ENCODE measurements at regions not wholly inside any gene's neighbourhood (a gene's known extent, or its start where the extent isn't known, plus 50 kb on each side); places are given as distances from the start of the nearest gene placed in this dataset.

DNA sequence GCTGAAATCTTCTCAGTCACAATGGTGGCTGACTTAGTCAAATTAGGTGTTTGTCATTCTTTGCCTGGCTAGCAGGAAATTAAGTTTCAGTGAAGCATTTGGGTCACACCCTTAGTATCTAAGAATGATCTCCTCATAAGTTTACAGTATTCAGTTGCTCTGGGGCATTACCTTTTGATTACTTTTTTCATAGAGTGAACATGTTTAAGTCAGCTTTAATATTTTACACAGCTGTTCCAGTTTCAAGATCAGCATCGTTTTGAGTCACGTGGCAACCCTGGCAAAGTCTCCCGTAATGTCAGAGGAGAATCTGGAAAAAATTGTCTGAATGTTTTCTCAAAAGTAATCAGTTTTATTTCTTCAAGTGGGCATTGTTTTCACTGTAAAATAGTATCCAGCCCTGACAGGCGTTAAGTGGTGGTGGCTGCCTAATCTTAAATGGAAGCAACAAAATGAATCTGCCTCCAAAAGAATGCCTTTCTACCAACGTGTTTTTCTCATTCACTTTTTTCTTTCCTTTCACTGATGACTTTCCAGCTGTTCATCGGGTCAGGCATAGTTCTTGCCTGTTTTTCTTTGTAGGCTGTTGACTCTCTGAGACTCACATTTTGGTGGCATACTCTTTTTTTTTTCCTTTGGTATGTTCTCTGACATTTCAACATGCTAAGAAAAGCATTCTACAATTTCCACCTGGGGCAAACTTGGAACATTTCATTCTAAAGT, 319.6 kb upstream of the TCF4 start:
- no peaks in the 10 kb centered on the region for H3K9me2 ChIP-seq (ENCODE audit: low read depth, low read length)
- no peak overlapping the region for H3K4me3 ChIP-seq (ENCODE audit: low read depth, low read length, poor library complexity, severe bottlenecking)
- no peaks in the 10 kb centered on the region for H3K36me3 ChIP-seq (ENCODE audit: insufficient read depth, low read length)
- H2AFZ ChIP-seq (ENCODE audit: low read length) = no peak overlapping the region
- no peak overlapping the region for H3K9ac ChIP-seq (ENCODE audit: low read length)
- H3K27ac ChIP-seq (ENCODE audit: low read depth, low read length, poor library complexity, severe bottlenecking) = no peak overlapping the region
- no peaks in the 10 kb centered on the region for H3K4me1 ChIP-seq (ENCODE audit: insufficient read depth, low read length, severe bottlenecking)
- no peaks in the 10 kb centered on the region for H4K20me1 ChIP-seq (ENCODE audit: insufficient read depth, low read length)
- no peak overlapping the region for H3K4me2 ChIP-seq (ENCODE audit: low read length)
- H3K27me3 ChIP-seq (ENCODE audit: insufficient read depth, low read length) = peaks cover 4% of the 10 kb centered on the region; the same call in 1 of the 2 replicates
- no peaks in the 10 kb centered on the region for H3F3A ChIP-seq (ENCODE audit: insufficient read depth, low read length)
- no peak for TF ChIP-seq EZH2 (IDR thresholded peaks at IDR 0.05; ENCODE audit: borderline replicate concordance, low read length)
- TF ChIP-seq, protein P1, sequence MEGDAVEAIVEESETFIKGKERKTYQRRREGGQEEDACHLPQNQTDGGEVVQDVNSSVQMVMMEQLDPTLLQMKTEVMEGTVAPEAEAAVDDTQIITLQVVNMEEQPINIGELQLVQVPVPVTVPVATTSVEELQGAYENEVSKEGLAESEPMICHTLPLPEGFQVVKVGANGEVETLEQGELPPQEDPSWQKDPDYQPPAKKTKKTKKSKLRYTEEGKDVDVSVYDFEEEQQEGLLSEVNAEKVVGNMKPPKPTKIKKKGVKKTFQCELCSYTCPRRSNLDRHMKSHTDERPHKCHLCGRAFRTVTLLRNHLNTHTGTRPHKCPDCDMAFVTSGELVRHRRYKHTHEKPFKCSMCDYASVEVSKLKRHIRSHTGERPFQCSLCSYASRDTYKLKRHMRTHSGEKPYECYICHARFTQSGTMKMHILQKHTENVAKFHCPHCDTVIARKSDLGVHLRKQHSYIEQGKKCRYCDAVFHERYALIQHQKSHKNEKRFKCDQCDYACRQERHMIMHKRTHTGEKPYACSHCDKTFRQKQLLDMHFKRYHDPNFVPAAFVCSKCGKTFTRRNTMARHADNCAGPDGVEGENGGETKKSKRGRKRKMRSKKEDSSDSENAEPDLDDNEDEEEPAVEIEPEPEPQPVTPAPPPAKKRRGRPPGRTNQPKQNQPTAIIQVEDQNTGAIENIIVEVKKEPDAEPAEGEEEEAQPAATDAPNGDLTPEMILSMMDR (IDR thresholded peaks at IDR 0.05; ENCODE audit: low read length) = no peak
- H3K79me2 ChIP-seq (ENCODE audit: insufficient read depth, low read length) = no peaks in the 10 kb centered on the region
- H3K9me3 ChIP-seq (ENCODE audit: low read length) = no peaks in the 10 kb centered on the region

DNA sequence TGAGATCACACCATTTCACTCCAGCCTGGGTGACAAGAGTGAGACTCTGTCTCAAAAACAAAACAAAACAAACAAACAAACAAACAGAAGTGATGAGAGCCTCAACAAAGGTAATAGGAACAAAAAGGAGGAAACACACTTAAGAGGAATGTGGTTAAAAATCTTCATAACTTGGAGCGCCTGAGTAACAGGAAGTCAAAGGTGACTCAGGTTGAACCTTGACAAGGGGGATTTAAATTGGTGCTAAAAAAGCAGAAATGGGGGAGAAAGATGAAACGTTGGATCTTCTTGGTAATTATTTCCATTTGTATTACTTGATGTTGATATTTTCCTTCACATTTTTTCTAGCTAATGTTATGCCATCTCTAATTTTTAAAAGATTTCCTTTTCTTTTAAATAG, 318.5 kb upstream of the TCF4 start:
- Histone ChIP-seq H3K79me2 (ENCODE audit: insufficient read depth, low read length) (no peaks in the 10 kb centered on the region), H3F3A (ENCODE audit: insufficient read depth, low read length) (no peaks in the 10 kb centered on the region), H3K9me3 (ENCODE audit: low read length) (no peaks in the 10 kb centered on the region), H2AFZ (ENCODE audit: low read length) (no peak overlapping the region), H3K9ac (ENCODE audit: low read length) (no peak overlapping the region), H3K4me1 (ENCODE audit: insufficient read depth, low read length, severe bottlenecking) (no peaks in the 10 kb centered on the region), H4K20me1 (ENCODE audit: insufficient read depth, low read length) (no peaks in the 10 kb centered on the region), H3K36me3 (ENCODE audit: insufficient read depth, low read length) (no peaks in the 10 kb centered on the region), H3K9me2 (ENCODE audit: low read depth, low read length) (no peaks in the 10 kb centered on the region), H3K27ac (ENCODE audit: low read depth, low read length, poor library complexity, severe bottlenecking) (no peak overlapping the region), H3K4me3 (ENCODE audit: low read depth, low read length, poor library complexity, severe bottlenecking) (no peak overlapping the region), H3K27me3 (ENCODE audit: insufficient read depth, low read length) (peaks cover 4% of the 10 kb centered on the region; the same call in 1 of the 2 replicates), H3K4me2 (ENCODE audit: low read length) (no peak overlapping the region)
- TF ChIP-seq EZH2 (IDR thresholded peaks at IDR 0.05; ENCODE audit: borderline replicate concordance, low read length) = no peak
- TF ChIP-seq, protein P1 (IDR thresholded peaks at IDR 0.05; ENCODE audit: low read length) = no peak

DNA sequence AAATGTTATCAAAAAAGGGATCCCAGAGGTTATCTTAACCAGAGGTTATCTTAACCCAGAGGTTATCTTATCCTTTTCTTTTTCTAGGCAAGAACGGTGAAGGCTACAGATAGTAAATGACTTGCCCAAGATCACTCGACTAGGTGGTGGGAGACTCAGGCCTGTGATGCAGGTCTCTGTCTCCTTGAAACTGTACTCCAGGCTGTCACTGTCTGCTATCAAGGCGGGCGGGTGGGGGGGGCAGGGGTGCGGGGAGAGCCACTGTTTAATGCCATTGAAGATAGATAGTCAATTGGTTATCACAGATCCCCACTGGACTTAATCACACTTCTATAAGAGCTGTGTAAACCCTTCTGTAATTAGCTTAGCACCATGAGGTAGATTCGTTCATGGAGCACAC, 315.9 kb upstream of the TCF4 start:
- H3K27ac ChIP-seq (ENCODE audit: low read depth, low read length, poor library complexity, severe bottlenecking) = no peak overlapping the region
- no peak overlapping the region for H3K4me3 ChIP-seq (ENCODE audit: low read depth, low read length, poor library complexity, severe bottlenecking)
- H3K36me3 ChIP-seq (ENCODE audit: insufficient read depth, low read length) = no peaks in the 10 kb centered on the region
- peaks cover 4% of the 10 kb centered on the region; the same call in 1 of the 2 replicates for H3K27me3 ChIP-seq (ENCODE audit: insufficient read depth, low read length)
- no peak overlapping the region for H3K9ac ChIP-seq (ENCODE audit: low read length)
- H3K4me2 ChIP-seq (ENCODE audit: low read length) = no peak overlapping the region
- H3K79me2 ChIP-seq (ENCODE audit: insufficient read depth, low read length) = no peaks in the 10 kb centered on the region
- H3F3A ChIP-seq (ENCODE audit: insufficient read depth, low read length) = no peaks in the 10 kb centered on the region
- H3K9me2 ChIP-seq (ENCODE audit: low read depth, low read length) = no peaks in the 10 kb centered on the region
- no peaks in the 10 kb centered on the region for H3K4me1 ChIP-seq (ENCODE audit: insufficient read depth, low read length, severe bottlenecking)
- no peaks in the 10 kb centered on the region for H3K9me3 ChIP-seq (ENCODE audit: low read length)
- no peaks in the 10 kb centered on the region for H4K20me1 ChIP-seq (ENCODE audit: insufficient read depth, low read length)
- TF ChIP-seq EZH2 (IDR thresholded peaks at IDR 0.05; ENCODE audit: borderline replicate concordance, low read length) = no peak
- TF ChIP-seq, protein P1 (IDR thresholded peaks at IDR 0.05; ENCODE audit: low read length) = no peak
- H2AFZ ChIP-seq (ENCODE audit: low read length) = no peak overlapping the region

Measured in OCI-LY1 (cell line).